Stimulated activated CD8-positive, alpha-beta memory T cell treated with anti-CD3 and anti-CD28 coated beads, Interleukin-7, amount 100 ng/mL, for 1 hour (primary cell): ENCODE measurements at regions not wholly inside any gene's neighbourhood (a gene's known extent, or its start where the extent isn't known, plus 50 kb on each side); places are given as distances from the start of the nearest gene placed in this dataset.
"Not testable (repeated sequence)": the region's sequence is repeated elsewhere in the genome, so short reads cannot be mapped to it uniquely, and the experiment has no call there.

Source experiments
- DNase-seq, 2 donors: peaks; one replicate each; pipeline ENCODE4 v3.0.0-alpha.2; 2020; ENCODE audit warnings: low read depth in 2 of 2

GRCh38 chr6:16040628-16040974 is 88.3 kb upstream of the MYLIP start:
- no peak for DNase-seq

- not testable (repeated sequence) for DNase-seq
Measured at GRCh38 chr6:16039892-16040627, 88.8 kb upstream of the MYLIP start.

DNA sequence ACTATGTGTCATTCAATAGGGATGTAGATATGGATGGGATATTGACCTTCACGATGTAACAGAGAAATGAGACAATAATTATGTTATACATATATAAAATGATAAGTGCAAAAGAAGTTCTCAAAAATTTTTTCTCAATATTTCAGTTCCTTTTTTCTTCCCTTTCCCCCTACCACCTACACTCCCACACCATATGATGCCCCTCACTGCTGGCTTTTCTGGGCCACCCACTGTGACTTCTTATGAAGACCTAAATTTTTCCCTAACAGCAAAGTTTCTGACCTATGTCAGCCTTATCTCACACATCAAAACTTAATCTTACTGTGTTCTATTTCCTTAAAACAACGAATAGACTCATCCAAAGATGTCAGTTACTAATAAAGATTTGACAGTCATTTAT is 89.9 kb upstream of the MYLIP start:
- no peak for DNase-seq

DNA sequence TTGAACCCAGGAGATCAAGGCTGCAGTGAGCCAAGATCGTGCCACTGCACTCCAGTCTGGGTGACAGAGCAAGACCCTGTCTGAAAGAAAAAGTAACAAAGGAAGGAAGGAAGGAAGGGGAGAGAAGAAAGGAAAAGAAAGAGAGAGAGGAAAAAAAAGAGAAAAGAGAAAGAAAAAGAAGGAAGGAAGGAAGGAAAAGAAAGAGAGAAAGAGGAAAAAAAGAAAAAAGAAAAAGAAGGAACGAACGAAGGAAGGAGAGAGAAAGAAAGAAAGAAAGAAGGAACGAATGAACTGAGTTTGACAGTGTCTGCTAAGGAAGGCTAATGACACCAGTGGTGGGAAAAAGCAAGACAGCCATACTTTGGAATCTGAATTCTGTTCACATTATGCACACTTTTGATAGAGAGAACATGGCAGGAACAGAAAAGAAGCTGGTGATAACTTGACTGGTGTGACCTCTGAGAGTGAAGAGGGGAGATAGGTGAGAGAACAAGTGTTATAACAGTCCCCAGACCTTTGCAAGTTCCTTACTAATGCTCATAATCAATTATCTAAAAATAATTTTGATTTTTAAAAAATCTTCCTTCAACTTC is 93.3 kb upstream of the MYLIP start:
- DNase-seq: no peak

GRCh38 chr6:16033214-16033613 is 95.7 kb upstream of the MYLIP start:
- no peak for DNase-seq

- DNase-seq: no peak
Measured at GRCh38 chr6:16031278-16031981, 97.5 kb upstream of the MYLIP start.

DNA sequence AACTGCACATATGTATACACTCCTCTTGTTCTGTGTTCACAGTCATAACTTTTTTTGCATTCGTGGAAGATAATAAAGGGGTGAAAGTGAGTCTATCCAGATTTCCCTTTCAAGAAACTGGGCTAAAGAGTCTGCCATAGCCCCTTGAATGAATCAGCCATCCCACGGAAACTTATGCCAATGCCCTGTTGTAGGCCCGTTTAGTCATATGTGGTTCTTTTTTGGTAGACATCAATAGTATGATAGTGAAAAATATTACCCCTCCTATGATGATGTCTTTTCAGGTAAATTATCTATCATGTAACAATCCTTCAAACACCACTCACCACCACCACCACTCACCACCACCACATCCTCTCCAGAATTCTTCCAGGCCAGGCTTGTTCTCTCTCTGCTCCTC is 99.9 kb upstream of the MYLIP start:
- DNase-seq: no peak

GRCh38 chr6:16020259-16020658 is 108.6 kb upstream of the MYLIP start:
- no peak for DNase-seq

DNA sequence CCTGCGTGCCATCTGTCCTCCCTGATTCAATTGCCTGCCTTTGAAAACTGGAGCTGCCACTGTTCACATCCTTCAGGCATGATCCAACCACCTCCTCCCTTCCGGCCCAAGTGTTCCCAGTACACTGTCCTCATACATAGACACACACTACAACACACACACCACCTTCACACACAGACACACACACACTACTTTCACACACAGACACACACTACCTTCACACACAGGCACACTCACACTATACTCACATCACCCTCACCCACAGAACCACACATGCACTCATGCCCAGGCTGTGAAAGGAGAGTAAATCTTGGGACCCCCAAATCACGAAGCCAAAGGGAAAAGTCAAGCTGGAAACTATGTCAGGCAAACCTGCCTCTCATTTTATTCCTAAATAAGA is 109.4 kb upstream of the MYLIP start:
- DNase-seq: no peak

- no peak for DNase-seq
Measured at GRCh38 chr6:16018626-16019025, 110.3 kb upstream of the MYLIP start.

DNA sequence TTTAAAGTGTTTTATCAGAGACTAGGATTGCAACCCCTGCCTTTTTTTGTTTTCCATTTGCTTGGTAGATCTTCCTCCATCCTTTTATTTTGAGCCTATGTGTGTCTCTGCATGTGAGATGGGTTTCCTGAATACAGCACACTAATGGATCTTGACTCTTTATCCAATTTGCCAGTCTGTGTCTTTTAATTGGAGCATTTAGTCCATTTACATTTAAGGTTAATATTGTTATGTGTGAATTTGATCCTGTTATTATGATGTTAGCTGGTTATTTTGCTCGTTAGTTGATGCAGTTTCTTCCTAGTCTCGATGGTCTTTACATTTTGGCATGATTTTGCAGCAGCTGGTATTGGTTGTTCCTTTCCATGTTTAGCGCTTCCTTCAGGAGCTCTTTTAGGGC is 114.6 kb upstream of the MYLIP start:
- not testable (repeated sequence) for DNase-seq

- no peak for DNase-seq
Measured at GRCh38 chr6:16007146-16007545, 121.7 kb upstream of the MYLIP start.

GRCh38 chr6:16006681-16007080 is 122.2 kb upstream of the MYLIP start:
- no peak for DNase-seq

GRCh38 chr6:16004934-16005679 is 123.8 kb upstream of the MYLIP start:
- DNase-seq: no peak

DNA sequence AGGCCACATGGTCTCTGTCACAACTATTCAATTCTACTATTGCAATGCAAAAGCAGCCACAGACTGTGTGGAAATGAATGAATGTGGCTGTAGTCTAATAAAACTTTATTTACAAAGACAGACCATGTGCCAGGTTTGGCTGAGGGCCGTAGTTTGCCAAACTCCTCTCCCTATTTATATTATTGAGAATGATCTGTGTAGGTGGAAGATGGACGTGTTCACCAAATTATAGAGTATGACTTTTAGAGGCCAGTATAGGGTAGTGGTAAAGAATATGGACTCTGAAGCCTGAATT is 125.7 kb upstream of the MYLIP start:
- no peak for DNase-seq

DNA sequence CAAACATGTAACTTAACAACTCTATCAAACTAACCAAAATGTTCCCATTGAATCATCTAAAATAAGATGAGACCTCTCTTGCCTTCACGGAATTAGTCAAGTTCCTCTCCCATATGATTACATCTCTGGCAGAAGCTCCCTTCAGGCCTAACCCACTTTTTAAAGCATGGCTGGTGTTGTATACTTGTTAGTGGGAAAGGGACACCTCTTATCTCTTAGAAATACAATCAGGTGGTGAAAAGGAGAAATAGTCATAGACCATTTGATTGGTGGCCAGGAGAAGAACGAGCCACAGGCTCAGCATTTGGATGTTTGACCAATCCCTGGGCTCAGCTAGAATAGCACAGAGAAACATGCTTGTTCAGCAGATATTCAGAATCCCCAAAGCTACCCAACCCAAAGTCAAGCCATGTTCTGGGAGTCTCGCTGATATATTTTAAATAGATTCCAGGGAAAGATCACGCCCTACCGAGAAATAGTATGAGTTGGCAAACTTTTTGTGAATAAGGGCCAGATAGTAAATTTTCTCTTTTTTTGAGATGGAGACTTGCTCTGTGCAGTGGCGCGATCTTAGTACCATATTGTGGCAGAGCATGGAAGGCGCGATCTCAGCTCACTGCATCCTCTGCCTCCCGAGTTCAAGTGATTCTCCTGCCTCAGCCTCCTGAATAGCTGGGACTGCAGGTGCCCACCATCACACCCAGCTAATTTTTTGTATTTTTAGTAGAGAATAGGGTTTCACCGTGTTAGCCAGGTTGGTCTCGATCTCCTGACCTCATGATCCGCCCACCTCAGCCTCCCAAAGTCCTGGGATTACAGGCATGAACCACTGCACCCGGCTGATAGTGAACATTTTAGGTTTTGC is 126.3 kb upstream of the MYLIP start:
- no peak for DNase-seq

DNA sequence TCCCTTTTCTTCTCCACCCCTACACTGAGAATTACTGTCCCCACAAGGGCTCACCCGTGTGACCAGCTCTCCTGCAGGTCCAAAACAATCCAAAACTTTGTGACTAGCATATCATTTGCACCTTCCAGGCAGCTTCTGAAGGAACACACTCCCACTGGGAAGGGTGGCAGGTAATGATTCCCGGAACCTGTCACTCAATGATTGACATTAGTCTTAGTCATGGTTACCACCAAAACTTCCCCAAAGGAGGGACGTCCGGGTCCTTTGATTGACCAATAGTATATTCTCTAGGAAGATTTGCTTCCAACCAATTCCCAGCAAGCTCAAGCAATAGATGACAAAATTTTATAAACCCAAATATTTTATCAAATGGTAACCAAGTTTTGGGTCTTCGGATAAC is 127.7 kb upstream of the MYLIP start:
- DNase-seq: no peak

DNA sequence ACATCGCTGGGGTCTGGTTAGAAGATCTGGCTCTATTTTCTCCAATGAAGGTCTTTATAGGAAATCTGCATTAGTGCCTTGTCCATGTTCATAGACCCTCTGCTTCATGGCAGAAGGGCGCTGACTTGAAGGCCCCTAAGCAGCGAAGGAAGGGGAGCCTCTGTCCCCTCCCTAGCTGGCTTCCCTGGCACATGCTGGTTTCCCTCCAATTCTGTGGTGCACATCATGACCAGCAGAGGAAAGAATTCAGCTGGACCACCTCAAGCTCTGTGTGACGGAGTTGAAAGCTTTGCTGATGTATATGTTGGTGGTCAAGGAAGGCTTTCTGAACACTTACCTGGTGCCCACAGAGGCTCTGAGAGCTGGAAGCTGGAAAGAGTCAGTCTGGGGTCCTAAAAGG is 129.7 kb upstream of the MYLIP start:
- DNase-seq: no peak

DNA sequence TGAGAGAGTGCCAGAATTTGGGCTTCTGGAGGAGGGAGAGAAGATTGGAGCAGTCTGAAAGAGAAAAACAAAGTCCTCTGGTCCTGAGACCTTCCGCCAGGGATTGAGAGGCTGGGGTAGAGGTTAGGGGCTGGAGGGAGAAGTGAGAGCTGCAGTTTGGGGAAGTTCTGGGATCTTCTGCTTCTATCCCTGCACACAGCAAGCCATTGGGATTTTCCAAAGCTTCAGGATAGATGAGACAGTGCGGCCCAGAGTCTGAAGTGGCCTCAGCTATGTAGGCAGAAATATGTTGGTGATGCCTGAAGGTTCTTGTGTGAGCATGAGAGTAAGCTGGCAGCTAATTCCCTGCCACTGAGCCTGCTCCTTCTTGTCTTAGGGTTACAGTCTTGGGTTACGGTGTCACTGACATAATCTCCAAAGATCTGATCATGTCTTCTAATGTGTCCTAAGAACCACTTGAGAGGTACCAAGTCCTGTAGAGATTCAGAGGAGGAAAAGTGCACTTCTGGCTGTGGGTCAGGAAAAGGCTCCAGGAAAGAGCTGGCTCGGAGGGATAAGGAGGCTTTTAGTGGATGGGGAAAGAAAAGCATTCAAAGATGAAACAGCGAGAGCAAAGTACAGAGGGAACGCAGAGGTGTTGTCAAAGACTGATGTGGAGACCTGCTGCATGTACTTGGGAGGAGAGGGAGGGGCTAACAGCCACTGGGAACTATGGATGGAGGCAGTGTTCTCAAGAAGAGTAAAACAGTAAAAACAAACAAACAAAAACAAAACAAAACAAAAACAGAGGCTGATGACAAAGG is 131.1 kb upstream of the MYLIP start:
- DNase-seq: no peak

- DNase-seq: no peak
Measured at GRCh38 chr6:15996030-15996429, 132.9 kb upstream of the MYLIP start.

- DNase-seq: no peak
Measured at GRCh38 chr6:15995493-15995892, 133.4 kb upstream of the MYLIP start.
